GM12873 (cell line): ENCODE measurements at regions not wholly inside any gene's neighbourhood (a gene's known extent, or its start where the extent isn't known, plus 50 kb on each side); places are given as distances from the start of the nearest gene placed in this dataset.

ENCODE experiments used
- TF ChIP-seq, protein P1 (sequence below): IDR thresholded peaks from 2 replicates; pipeline ENCODE4 v1.5.1; 2012; ENCODE audit warnings: low read depth, mild to moderate bottlenecking, moderate library complexity, low read length, control low read depth; ENCODE audit not compliant: insufficient read depth; ENCODE audit errors: missing control alignments

DNA sequence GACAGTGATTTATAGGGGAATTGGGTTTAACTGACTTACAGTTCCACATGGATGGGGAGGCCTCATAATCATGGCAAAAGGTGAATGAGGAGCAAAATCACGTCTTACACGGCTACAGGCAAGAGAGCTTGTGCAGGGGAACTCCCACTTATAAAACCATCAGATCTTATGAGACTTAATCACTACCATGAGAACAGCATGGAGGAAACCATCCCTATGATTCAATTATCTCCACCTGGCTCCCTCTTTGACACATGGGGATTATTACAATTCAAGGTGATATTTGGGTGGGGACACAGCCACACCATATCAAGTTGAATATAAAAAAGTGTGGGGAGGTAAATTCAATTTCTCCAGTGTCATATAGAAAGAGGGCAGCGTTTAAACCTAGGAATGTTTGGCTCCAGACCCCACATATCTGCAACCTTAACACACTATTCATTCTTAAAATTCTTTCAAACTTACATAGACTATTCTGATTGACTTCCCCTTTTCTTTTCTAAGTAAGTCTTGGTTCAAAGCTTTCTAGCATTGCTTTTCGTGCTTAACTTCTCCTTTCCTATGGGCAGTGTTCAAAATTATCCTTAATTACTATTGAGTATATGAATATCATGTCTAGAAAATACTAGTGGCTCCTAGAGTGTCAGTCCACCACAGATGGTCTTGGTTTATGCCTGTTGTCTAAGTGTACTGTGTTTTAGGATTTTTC, 446.7 kb upstream of the GBE1 start:
- TF ChIP-seq, protein P1, sequence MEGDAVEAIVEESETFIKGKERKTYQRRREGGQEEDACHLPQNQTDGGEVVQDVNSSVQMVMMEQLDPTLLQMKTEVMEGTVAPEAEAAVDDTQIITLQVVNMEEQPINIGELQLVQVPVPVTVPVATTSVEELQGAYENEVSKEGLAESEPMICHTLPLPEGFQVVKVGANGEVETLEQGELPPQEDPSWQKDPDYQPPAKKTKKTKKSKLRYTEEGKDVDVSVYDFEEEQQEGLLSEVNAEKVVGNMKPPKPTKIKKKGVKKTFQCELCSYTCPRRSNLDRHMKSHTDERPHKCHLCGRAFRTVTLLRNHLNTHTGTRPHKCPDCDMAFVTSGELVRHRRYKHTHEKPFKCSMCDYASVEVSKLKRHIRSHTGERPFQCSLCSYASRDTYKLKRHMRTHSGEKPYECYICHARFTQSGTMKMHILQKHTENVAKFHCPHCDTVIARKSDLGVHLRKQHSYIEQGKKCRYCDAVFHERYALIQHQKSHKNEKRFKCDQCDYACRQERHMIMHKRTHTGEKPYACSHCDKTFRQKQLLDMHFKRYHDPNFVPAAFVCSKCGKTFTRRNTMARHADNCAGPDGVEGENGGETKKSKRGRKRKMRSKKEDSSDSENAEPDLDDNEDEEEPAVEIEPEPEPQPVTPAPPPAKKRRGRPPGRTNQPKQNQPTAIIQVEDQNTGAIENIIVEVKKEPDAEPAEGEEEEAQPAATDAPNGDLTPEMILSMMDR, result no peak

DNA sequence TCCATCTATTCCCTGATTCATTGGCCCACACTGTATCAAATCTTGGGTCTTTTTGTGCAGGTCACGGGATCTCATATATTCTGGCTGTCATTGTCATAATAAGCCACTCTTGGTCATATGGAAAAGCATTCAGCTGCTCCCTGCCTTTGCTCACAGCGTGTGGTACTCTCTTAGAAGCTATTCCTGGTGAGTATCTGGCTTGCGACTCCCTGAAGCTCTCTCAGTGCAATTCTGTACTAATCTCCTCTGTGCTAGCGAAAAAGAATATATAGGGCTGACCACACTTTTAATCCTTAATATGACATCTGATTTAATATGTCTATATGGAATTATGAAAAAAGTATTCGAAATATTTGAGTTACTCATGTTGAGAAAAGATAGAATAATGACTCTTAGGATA, 440.8 kb upstream of the GBE1 start:
- TF ChIP-seq, protein P1, result no peak

DNA sequence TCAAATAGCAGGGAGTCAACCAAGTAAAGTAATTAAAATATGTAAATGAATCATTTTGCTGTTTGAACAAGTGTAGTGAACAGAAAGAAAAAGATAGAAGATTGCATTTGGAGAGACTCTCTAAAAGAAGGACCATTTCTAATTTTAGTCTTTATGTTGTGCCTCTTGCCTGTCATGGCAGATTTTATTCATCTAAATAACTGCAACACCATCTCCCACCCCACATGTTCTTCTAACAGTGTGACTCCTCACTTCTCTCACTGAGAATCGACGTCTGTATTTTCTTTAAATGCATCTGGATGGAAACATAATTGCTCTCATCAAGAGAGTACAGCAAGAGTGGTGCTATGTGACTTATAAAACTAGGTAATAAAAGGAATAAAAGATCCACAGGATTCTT, 439.9 kb upstream of the GBE1 start:
- TF ChIP-seq, protein P1, result no peak

DNA sequence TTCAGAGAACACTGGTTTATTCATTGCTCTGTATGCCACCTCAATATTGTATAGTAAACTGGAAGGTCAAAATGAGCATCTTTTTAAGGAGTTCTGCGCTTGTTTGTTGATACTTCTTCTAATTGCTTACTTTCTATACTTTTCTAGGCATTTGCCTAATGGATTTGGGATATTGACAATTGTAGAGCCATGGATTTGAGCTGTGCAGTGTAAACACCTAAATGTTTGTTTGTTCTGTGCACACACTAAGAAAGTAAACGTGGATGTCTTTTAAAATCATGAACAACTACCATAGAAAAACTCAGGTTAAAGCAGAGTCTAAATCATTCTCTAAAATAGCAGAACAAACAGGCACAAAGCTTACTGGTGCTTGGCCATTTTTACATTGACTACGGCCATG, 436.6 kb upstream of the GBE1 start:
- TF ChIP-seq, protein P1, result no peak

DNA sequence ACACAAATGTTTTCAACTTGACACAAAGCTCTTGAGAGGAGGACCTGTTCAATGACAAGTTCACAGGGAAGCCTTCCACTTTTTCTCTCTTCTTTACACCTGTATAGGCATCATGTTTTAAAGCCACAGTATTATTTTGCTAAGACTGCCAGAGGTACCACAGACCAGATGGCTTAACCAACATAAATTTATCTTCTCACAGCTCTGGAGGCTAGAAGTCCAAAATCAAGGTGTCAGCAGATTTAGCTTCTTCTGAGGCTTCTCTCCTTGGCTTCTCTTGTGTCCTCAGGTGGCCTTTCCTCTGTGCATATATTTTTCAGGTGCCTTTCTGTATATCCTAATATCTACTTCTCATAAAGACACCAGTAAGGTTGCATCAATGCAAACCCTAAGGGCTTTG, 435.2 kb upstream of the GBE1 start:
- TF ChIP-seq, protein P1, result no peak

DNA sequence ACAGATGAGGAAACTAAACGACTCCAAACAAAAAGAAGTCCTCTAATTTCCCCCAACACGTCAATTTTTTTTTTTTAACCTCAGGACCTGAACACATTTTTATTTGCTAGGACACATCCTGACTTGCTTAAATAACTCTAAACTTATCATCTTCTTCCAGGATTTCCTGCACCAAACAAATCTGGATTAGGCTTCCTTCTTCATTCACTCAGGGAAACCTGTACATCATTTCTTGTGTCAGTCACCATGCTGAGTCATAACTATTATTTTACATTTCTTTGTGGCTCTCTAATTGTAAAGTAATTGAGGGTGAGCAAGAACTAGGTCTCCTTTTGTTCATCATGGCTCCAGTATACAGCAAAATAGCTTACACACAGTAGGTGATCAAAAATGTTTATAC, 433.4 kb upstream of the GBE1 start:
- TF ChIP-seq, protein P1, result no peak

DNA sequence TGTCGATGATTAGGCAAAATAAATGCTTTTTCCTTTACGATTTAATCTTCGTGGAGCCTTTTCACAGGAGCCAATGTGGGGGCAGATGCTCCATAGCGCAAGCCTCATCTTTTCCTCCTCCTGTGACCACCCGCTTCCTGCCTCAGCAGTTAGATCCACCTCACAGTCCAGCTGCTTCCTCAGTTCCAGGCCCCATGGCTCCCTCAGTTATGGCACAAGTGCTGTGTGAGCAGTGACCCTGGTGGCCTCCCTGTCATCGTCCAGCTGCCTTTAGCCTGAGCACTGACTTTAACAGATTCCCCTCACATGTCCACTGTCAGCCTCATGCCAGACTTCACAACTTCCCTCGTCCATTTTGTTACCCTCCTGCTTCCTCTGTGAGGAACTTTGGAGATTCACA, 424.6 kb upstream of the GBE1 start:
- TF ChIP-seq, protein P1, result no peak

DNA sequence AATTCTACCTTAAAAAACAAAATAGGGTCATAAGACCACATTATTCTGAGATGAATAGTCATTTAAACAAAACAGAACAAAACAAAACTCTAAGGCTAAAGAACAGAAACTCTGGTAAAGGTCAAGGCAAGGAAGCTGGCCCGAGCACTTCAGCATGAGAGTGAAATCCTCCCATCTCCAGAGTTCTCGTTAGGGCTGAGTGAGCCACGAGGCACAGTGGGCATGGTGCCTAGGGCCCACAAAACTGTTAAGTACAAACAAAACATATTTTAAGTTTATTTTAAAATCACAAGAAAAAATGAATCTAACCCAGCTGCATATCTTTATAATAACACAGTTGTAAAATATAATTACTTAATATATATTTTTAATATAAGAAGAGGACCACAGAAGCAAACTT, 417.8 kb upstream of the GBE1 start:
- TF ChIP-seq, protein P1, result no peak
